Suppressor macrophage (primary cell): ENCODE measurements at regions not wholly inside any gene's neighbourhood (a gene's known extent, or its start where the extent isn't known, plus 50 kb on each side); places are given as distances from the start of the nearest gene placed in this dataset.
"Not testable (repeated sequence)": the region's sequence is repeated elsewhere in the genome, so short reads cannot be mapped to it uniquely, and the experiment has no call there.

Source experiments
- DNase-seq, 4 experiments: peaks; one replicate each; pipeline ENCODE4 v3.0.0-alpha.2; 2020 to 2022

GRCh38 chr18:66271962-66272361, 331.9 kb downstream of the CDH19 start:
- no peak for DNase-seq

- DNase-seq: no peak
Measured at GRCh38 chr18:66264130-66264529, 339.8 kb downstream of the CDH19 start.

- no peak for DNase-seq
Measured at GRCh38 chr18:66254121-66254520, 349.8 kb downstream of the CDH19 start.

DNA sequence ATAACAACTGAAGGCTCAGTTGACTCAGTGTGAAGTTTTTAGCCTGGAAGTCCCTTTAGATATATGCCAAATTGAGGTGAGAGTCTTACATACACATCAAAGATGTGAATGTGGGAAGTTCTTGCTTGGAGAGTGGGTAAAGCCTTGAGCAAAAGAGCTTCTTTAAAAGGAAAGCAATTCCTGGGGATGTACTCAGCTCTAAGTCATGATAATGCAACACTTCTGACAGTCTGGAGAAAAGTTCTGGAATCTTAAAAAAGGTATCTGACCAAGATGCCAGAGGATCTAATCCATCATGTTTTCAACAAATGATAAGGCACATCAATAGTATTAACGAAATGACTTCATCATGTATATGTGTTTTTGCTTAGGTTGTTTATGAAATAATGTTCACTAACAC, 351.2 kb downstream of the CDH19 start:
- no peak for DNase-seq

- no peak for DNase-seq
Measured at GRCh38 chr18:66235206-66235605, 368.7 kb downstream of the CDH19 start.

- DNase-seq: peak in 1 of 4 experiments; percentile 0
Measured at GRCh38 chr18:66226782-66227181, 377.1 kb downstream of the CDH19 start.

DNA sequence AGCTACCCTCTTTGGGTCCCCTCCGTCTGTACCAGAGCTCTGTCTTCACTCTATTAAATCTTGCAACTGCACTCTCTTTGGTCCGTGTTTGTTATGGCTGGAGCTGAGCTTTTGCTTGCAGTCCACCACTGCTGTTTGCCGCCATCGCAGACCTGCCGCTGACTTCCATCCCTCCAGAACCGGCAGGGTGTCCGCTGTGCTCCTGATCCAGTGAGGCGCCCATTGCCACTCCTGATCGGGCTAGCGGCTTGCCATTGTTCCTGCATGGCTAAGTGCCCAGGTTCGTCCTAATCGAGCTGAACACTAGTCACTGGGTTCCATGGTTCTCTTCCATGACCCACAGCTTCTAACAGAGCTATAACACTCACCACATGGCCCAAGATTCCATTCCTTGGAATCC, 380.6 kb downstream of the CDH19 start:
- not testable (repeated sequence) for DNase-seq

- DNase-seq: no peak
Measured at GRCh38 chr18:66222174-66222573, 381.7 kb downstream of the CDH19 start.

DNA sequence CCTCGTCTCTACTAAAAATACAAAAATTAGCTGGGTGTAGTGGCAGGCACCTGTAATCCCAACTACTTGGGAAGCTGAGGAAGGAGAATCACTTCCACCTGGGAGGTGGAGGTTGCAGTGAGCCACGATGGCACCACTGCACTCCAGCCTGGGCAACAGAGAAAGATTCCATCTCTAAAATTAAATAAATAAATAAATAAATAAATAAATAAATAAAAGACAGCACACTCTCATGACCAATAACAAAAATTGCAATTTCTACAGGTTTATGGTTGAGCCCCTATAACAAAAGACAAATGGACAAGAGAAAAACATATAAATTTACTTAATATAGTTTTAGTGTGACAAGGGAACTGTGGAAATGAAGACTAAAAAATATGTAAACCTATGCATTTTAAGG, 384.1 kb downstream of the CDH19 start:
- DNase-seq: no peak

GRCh38 chr18:66211749-66212148, 392.1 kb downstream of the CDH19 start:
- no peak for DNase-seq

DNA sequence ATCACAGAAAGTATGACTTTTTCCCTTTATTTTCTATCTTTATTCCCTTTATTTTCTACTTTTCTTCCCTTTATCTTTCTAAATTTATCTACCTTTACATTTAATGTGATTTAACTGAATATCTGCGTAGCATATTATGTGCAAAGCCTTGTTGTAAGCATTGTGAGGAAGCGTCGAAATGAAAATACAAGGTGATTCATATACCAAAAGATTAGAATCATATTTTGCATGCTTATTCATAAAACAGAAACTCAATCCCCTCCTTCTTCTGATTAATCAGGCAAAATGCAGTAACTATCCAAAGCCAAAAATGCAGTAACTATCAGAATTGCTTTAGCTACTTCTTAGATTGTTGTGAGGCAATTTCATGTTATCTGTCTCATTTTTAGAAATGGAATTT, 393.0 kb downstream of the CDH19 start:
- DNase-seq: no peak

GRCh38 chr18:66209656-66210055, 394.2 kb downstream of the CDH19 start:
- no peak for DNase-seq

DNA sequence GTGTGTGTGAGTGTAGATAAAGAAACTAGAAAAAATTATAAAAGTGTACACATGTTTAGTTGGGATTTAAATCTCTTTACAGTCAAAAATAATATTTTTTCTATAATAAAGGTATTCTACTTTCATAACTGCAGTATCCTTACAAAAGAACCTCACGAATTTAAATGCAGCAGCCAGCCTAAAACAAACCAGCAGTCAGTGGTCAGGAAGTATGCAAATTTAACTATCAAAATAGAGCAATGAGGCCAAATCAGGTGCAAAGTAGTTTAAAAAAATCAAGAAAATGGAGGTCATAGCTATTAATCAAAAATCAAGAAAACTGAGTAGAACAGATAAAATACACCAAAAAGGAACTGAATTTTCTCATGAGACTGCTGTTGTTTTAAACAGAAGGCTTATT, 407.1 kb downstream of the CDH19 start:
- DNase-seq: no peak

- no peak for DNase-seq
Measured at GRCh38 chr18:66193938-66194337, 410.0 kb downstream of the CDH19 start.

GRCh38 chr18:66193394-66193793, 410.5 kb downstream of the CDH19 start:
- DNase-seq: no peak

GRCh38 chr18:66168685-66169235, 417.9 kb downstream of the CDH7 start:
- no peak for DNase-seq

GRCh38 chr18:66167829-66168684, 417.2 kb downstream of the CDH7 start:
- no peak for DNase-seq

DNA sequence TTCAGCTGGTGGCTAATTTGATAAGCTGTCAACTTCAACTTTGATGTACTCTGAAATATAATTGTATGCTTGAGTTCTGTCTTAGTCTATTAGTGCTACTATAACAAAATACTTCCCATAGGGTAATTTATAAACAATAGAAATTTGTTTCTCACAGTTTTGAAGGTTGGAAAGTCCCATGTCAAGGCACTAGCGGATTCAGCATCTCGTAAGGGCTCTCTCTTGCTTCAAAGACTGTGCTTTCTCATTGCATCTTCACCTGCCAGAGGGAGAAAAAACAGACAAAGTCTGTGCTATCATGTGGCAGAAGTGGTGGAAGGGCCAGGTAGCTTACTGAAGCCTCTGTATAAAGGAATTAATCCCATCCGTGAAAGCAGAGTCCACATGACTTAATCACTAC, 409.2 kb downstream of the CDH7 start:
- DNase-seq: no peak

DNA sequence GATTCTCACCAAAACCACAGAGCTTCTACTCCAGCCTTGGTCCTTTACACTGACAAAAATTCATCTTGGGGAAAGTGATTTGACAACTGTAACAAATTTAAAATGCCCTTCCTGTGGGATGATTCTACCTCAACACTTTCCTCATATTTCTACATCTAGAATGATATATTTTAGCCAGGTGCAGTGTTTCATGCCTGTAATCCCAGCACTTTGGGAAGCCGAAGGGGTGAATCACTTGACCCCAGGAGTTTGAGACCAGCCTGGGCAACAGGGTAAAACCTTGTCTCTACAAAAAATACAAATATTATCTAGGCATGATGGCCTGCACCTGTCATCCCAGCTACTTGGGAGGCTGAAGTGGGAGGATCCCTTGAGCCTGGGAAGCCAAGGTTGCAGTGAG, 408.6 kb downstream of the CDH7 start:
- no peak for DNase-seq

GRCh38 chr18:66156946-66157687, 406.3 kb downstream of the CDH7 start:
- no peak for DNase-seq

GRCh38 chr18:66150650-66151049, 399.8 kb downstream of the CDH7 start:
- no peak for DNase-seq

DNA sequence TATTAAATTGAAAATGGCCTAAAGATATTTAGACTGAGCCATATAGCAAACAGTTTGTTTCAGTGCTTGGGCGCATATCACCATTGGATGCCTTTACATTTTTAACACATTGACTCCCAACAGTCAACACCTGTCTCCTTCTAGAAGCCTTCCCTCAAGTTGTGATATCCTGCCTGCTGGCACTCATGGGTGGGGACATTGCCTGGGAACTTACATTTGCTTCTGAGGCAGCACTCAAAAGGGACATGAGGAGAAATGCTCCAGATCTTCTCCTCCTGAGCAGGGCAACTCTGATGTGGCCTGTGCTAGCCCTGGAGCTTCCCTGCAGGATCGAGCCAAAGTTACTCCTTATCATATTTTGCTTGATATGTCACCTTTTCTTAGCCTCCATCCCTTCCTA, 392.2 kb downstream of the CDH7 start:
- no peak for DNase-seq

GRCh38 chr18:66141716-66142115, 390.9 kb downstream of the CDH7 start:
- DNase-seq: no peak

DNA sequence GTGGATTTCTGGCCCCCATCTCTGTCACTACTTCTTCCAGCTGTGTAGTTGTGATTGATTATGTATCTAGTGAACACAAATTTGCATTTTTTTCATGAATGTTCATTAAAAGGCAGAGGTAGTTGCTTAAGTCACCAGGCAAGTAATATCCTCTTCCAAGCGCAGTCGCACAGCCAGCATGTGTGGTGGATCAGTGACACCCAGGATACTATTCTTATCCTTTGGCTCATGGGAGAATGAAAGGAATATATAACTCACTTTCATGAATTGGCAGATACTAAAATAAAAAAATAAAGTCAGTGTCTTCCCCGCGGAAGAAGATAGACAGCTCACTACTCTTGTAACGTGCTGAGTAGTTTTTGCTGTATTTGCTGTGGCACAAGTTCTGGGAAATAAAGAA, 387.8 kb downstream of the CDH7 start:
- DNase-seq: no peak
